Erythroblast (primary cell): ENCODE measurements at regions not wholly inside any gene's neighbourhood (a gene's known extent, or its start where the extent isn't known, plus 50 kb on each side); places are given as distances from the start of the nearest gene placed in this dataset.

ENCODE experiments used
- DNase-seq, 2 experiments: peaks; one replicate each; lab custom pipeline; 2025; lab: John Stamatoyannopoulos, UW
- GATA1 ChIP-seq: IDR thresholded peaks from 2 replicates; pipeline ENCODE4 v1.6.1; 2011; ENCODE audit warnings: low read depth, mild to moderate bottlenecking, control low read depth, low read length, moderate library complexity
- POLR2A ChIP-seq: IDR thresholded peaks from 2 replicates; pipeline ENCODE4 v1.6.1; 2011; ENCODE audit warnings: mild to moderate bottlenecking, low read length

GRCh38 chr6:88223298-88223697 lies 57.2 kb upstream of the CNR1 start:
- DNase-seq = no peak
- TF ChIP-seq POLR2A = no peak
- no peak for TF ChIP-seq GATA1

DNA sequence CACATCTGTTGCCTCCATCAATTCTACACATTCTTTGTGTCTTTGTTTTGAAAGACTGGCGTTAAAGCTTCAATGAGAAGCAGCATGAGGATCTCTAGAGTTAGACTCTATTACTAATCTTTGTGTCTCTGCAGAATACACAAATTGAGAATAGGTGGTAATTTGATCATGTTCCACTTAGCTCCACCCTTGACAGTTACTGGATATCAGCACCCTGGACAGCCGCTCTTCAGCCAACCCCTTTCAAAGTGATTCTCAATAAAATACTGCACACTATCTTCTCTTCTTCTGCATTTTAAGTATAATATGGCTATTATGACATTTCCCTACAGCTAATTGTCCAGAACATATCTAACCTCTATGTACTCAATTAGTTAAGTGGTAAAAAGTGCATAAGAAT lies 54.3 kb upstream of the CNR1 start:
- peak; percentile 5 to 10 for DNase-seq

GRCh38 chr6:88216182-88216581 lies 50.0 kb upstream of the CNR1 start:
- no peak for DNase-seq
- no peak for TF ChIP-seq POLR2A
- TF ChIP-seq GATA1 = no peak

More for the DNA sequence above, 54.3 kb upstream of the CNR1 start:
- TF ChIP-seq POLR2A = no peak
- no peak for TF ChIP-seq GATA1
